SU-DHL-6 (cell line): ENCODE measurements at regions not wholly inside any gene's neighbourhood (a gene's known extent, or its start where the extent isn't known, plus 50 kb on each side); places are given as distances from the start of the nearest gene placed in this dataset.

Source experiments
- CTCF ChIP-seq: fragments of 200-600 bp; sonication (generic); IDR thresholded peaks from one replicate; pipeline ENCODE4 v1.5.1; 2017; ENCODE audit warnings: antibody characterized with exemption, mild to moderate bottlenecking, low read length, moderate library complexity; ENCODE audit not compliant: insufficient read depth, poor library complexity, severe bottlenecking
- EZH2phosphoT487 ChIP-seq: fragments of 200-600 bp; sonication (generic), shearing (Covaris generic); conservative IDR thresholded peaks from 2 replicates; pipeline ENCODE4 v1.6.1; 2018; ENCODE audit warnings: mild to moderate bottlenecking, antibody characterized with exemption, low read length, moderate library complexity, mixed read lengths

DNA sequence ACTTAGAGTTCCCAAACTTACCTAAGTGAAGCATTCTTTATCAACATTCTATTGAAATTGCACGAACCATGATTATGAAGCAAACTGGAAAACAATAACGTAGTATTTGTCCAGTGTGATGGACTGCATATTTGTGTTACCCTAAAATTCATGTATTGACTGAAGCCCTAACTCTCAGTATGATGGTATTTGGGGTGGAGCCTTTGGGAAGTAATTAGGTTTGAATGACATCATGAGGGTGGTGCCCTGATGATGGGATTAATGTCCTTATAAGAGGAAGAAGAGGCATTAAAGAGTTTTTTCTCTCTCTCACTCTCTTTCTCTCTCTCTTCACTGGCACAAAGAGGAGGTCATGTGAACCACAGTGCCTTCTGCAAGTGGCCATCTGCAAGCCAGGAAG is 365.4 kb upstream of the PTGER4 start:
- no peak for TF ChIP-seq CTCF
- TF ChIP-seq EZH2phosphoT487 = no peak
